ENCODE measurements at regions not wholly inside any gene's neighbourhood (a gene's known extent, or its start where the extent isn't known, plus 50 kb on each side); places are given as distances from the start of the nearest gene placed in this dataset.

GRCh38 chr9:90169490-90169889 lies 473.1 kb downstream of the DIRAS2 start:
- TF ChIP-seq TAF1 (IDR thresholded peaks at IDR 0.05; ENCODE audit: low read depth), result no peak
- no peak for TF ChIP-seq YY1 (IDR thresholded peaks at IDR 0.05; ENCODE audit: low read depth)
- no peak for TF ChIP-seq NFIC (IDR thresholded peaks at IDR 0.05)
- no peak for TF ChIP-seq EGR1 (IDR thresholded peaks at IDR 0.05)
- TF ChIP-seq EP300 (IDR thresholded peaks at IDR 0.05; ENCODE audit: borderline replicate concordance), result no peak
- TF ChIP-seq RAD21 (IDR thresholded peaks at IDR 0.05; ENCODE audit: low read depth), result no peak
- no peak for TF ChIP-seq TCF12 (IDR thresholded peaks at IDR 0.05; ENCODE audit: low read depth)
- TF ChIP-seq CREB1 (IDR thresholded peaks at IDR 0.05; ENCODE audit: low read depth), result no peak
- no peak for TF ChIP-seq MAX (IDR thresholded peaks at IDR 0.05)
- TF ChIP-seq FOXM1 (IDR thresholded peaks at IDR 0.05; ENCODE audit: borderline replicate concordance, low read depth), result no peak
- TF ChIP-seq TEAD4 (IDR thresholded peaks at IDR 0.05), result no peak
- no peak for TF ChIP-seq REST (IDR thresholded peaks at IDR 0.05; ENCODE audit: low read depth)
